Prostate gland (tissue), 2 donors: ENCODE measurements at regions not wholly inside any gene's neighbourhood (a gene's known extent, or its start where the extent isn't known, plus 50 kb on each side); places are given as distances from the start of the nearest gene placed in this dataset.

Source experiments
- DNase-seq: peaks from one replicate; pipeline ENCODE4 v3.0.0-alpha.2; 2019; ENCODE audit warnings: low spot score
- H3K27ac ChIP-seq, 2 donors: fragments of 200-600 bp; sonication (generic); 2 replicates each; pipeline ENCODE4 v1.5.1; 2017 to 2019
- H3K27me3 ChIP-seq: fragments of 200-600 bp; sonication (generic); replicated peaks from 2 replicates; pipeline ENCODE4 v1.5.1; 2019; ENCODE audit not compliant: insufficient read depth
- H3K36me3 ChIP-seq, 2 donors: fragments of 200-600 bp; sonication (generic); 1 replicate in 1 of 2; 2 replicates in 1 of 2; pipeline versions ENCODE4 v1.5.1 to v1.8.1; 2017 to 2019
- H3K4me1 ChIP-seq: fragments of 200-600 bp; sonication (generic); replicated peaks from 2 replicates; pipeline ENCODE4 v1.5.1; 2019
- H3K4me3 ChIP-seq, 2 donors: fragments of 200-600 bp; sonication (generic); 2 replicates each; pipeline ENCODE4 v1.5.1; 2017 to 2019
- H3K9me3 ChIP-seq: fragments of 200-600 bp; sonication (generic); 2 replicates; pipeline ENCODE4 v1.5.1; 2017
- POLR2A ChIP-seq: fragments of 450-650 bp; IDR thresholded peaks from one replicate; pipeline ENCODE4 v1.6.1; 2016; ENCODE audit warnings: antibody characterized with exemption, mild to moderate bottlenecking
- POLR2AphosphoS5 ChIP-seq: sonication (generic); formaldehyde crosslinking; IDR thresholded peaks from one replicate; pipeline ENCODE4 v1.6.1; 2017; ENCODE audit warnings: antibody characterized with exemption
- WGBS: methylation state at CpG from one replicate; pipeline ENCODE4 v1.1.5; 2018; 5-methylcytosine and 5-hydroxymethylcytosine counted together
- intact Hi-C: fragments of 100-400 bp; cut with DNase I; formaldehyde crosslinking; loops from one replicate; pipeline ENCODE4 v1.14.2; 2022
- TF ChIP-seq, protein P1 (sequence below), 4 experiments: fragments of 200-600 bp in 2 of 4; fragments of 450-650 bp in 2 of 4; sonication (generic) in 2 of 4; IDR thresholded peaks; 1 replicate in 3 of 4; 2 replicates in 1 of 4; pipeline ENCODE4 v1.5.1; 2016 to 2019; ENCODE audit warnings: antibody characterized with exemption in 4 of 4, mild to moderate bottlenecking in 2 of 4, moderate library complexity in 2 of 4

DNA sequence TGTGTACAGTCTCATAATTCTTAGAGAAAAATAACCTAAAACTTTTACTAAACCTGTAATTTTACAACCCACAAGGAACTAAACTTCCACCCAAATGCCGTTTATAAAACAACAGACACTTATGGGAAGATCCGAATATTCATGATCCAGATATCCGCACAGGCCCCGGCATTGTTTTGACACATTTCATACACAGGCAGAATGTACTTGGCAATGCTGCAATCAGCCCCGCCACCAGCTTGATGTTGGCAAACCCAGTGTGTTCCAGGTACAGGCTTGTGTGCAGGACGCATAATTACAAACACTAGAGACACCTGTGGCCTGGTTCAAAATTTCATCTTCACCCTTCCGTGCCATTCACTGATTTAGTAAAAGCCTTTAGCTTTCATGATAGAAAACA lies 393.0 kb upstream of the SALL3 start:
- DNase-seq, result no peak
- Histone ChIP-seq H3K36me3 (no peaks in the 10 kb centered on the region), H3K4me1 (no peaks in the 10 kb centered on the region), H3K27ac (no peak overlapping the region), H3K4me3 (no peak overlapping the region), H3K27me3 (no peaks in the 10 kb centered on the region), H3K9me3 (no peaks in the 10 kb centered on the region)
- intact Hi-C loops, result no loop called here
- TF ChIP-seq POLR2AphosphoS5 (no peak), POLR2A (no peak)
- TF ChIP-seq, protein P1, sequence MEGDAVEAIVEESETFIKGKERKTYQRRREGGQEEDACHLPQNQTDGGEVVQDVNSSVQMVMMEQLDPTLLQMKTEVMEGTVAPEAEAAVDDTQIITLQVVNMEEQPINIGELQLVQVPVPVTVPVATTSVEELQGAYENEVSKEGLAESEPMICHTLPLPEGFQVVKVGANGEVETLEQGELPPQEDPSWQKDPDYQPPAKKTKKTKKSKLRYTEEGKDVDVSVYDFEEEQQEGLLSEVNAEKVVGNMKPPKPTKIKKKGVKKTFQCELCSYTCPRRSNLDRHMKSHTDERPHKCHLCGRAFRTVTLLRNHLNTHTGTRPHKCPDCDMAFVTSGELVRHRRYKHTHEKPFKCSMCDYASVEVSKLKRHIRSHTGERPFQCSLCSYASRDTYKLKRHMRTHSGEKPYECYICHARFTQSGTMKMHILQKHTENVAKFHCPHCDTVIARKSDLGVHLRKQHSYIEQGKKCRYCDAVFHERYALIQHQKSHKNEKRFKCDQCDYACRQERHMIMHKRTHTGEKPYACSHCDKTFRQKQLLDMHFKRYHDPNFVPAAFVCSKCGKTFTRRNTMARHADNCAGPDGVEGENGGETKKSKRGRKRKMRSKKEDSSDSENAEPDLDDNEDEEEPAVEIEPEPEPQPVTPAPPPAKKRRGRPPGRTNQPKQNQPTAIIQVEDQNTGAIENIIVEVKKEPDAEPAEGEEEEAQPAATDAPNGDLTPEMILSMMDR (IDR thresholded peaks at IDR 0.05), result no peak
- whole genome bisulfite sequencing, result 20% methylated on average over 7 of the region's 7 CpGs

DNA sequence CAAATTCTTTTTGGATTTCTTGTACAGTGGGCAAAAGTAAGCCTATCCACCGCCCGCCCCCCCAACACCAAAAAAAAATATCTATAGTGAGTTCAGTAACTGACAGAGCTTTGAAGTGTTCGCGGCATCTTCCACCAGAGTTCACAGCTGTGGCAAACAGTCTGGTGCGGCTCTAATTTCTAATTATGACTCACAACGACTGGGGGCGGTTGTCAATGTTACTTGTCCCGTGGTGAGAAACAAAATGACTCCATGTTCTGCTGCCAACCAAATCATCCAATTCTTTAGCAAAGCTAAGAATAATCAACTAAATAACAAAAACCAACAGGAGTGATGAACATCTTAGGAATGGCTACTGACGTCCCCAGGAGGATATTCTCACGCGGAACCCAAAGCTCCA lies 392.5 kb upstream of the SALL3 start:
- TF ChIP-seq POLR2A (no peak), POLR2AphosphoS5 (no peak)
- TF ChIP-seq, protein P1 (IDR thresholded peaks at IDR 0.05), result no peak
- H3K36me3 ChIP-seq, result no peaks in the 10 kb centered on the region
- no peak overlapping the region for H3K4me3 ChIP-seq
- no peak overlapping the region for H3K27ac ChIP-seq
- H3K4me1 ChIP-seq, result no peaks in the 10 kb centered on the region
- no peaks in the 10 kb centered on the region for H3K27me3 ChIP-seq
- 72% methylated on average over 11 of the region's 11 CpGs for WGBS
- intact Hi-C loops, result no loop called here
- no peak for DNase-seq
- H3K9me3 ChIP-seq, result no peaks in the 10 kb centered on the region

DNA sequence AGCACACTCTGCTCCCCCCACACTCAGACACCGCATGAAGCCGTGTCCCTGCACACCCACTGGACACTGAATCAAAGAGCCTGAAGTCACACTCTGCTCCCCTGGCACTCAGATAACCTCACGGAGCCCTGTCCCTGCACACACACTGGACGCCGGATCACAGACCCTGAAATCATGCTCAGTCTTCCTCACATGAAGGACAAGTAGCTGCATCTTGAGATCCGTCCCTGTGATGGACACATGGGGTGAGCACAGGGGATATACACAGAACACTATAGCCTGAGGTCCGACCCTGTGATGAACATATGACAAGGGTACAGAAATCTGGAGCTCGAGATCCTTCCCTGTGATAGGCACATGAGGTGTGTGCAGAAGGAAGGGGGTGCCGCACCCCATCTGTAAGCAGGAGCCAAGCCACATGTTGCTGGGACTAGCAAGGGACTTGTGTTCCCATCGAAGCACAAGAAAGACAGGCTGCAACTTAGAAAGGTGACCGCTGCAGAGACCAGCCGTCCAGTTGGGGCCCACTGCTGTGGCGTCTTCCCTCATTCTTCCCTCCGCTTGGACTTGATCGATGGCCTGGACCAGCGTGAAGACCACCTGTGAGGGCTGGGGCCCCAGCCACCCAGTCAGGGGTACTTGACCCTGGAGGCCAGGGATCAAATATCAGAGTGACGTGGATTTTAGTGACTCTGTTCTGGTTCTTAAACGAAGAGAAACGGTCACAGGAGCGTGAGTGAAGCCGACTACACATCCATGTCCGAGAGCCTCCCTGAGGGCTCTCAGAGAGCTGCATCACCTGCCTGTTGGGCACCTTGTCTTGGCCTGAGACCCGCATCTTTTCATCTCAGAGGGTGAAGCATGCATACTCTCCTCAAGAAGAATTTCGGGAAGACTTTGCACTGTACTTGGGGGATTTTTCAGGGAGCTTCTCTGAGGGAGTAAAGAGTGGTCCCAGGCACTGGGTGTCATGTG lies 391.7 kb upstream of the SALL3 start:
- WGBS, result 88% methylated on average over 24 of the region's 24 CpGs
- Histone ChIP-seq H3K4me3 (no peak overlapping the region), H3K4me1 (no peaks in the 10 kb centered on the region), H3K36me3 (no peaks in the 10 kb centered on the region), H3K27ac (no peak overlapping the region), H3K9me3 (no peaks in the 10 kb centered on the region), H3K27me3 (no peaks in the 10 kb centered on the region)
- TF ChIP-seq, protein P1 (IDR thresholded peaks at IDR 0.05), result no peak
- TF ChIP-seq POLR2A, result no peak
- TF ChIP-seq POLR2AphosphoS5, result no peak
- intact Hi-C loops, result no loop called here
- DNase-seq, result no peak

DNA sequence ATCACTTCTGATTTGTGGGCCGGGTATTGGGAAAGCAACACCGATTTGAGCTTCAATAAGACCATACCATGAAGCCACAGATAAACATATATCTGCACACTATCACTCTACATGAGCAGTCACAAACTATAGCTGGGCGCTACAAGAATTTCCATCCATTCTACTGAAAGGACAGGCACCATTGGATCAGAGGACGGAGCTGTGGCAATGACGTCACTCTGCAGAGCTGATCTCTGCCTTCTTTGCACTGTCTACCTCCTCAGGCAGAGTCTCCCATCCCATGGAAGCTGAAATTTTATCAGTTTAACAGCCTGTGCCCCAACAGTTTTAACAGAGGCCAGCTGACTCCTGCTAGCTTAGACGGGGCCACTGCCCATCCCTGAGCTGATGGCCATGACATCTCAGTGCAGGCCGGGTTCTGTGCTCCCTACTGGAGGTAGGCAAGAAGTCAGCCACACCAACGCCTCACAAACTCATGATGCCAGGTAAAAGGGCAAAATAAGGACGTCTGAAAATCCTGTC lies 389.6 kb upstream of the SALL3 start:
- H3K4me1 ChIP-seq, result no peaks in the 10 kb centered on the region
- intact Hi-C loops, result no loop called here
- DNase-seq, result no peak
- H3K27ac ChIP-seq, result no peak overlapping the region
- H3K9me3 ChIP-seq, result no peaks in the 10 kb centered on the region
- 81% methylated on average over 9 of the region's 9 CpGs for WGBS
- TF ChIP-seq POLR2A (no peak), POLR2AphosphoS5 (no peak)
- TF ChIP-seq, protein P1 (IDR thresholded peaks at IDR 0.05), result no peak
- H3K36me3 ChIP-seq, result no peaks in the 10 kb centered on the region
- no peak overlapping the region for H3K4me3 ChIP-seq
- H3K27me3 ChIP-seq, result no peaks in the 10 kb centered on the region
